T-helper 17 cell (primary cell): ENCODE measurements at regions not wholly inside any gene's neighbourhood (a gene's known extent, or its start where the extent isn't known, plus 50 kb on each side); places are given as distances from the start of the nearest gene placed in this dataset.
"Not testable (repeated sequence)": the region's sequence is repeated elsewhere in the genome, so short reads cannot be mapped to it uniquely, and the experiment has no call there.

Source experiments
- ATAC-seq: fragments of 150-1000 bp; cut with Tn5 transposase; 2 replicates; pipeline ENCODE4 v1.10.0; 2021; ENCODE audit warnings: mild to moderate bottlenecking, moderate library complexity
- DNase-seq, 3 donors: peaks; one replicate each; pipeline versions ENCODE4 v3.0.0 to v3.0.0-alpha.2; 2020 to 2021
- H3K9me3 ChIP-seq: one replicate; pipeline ENCODE4 v1.7.0; 2013; ENCODE audit warnings: low read length, mild to moderate bottlenecking; ENCODE audit not compliant: control insufficient read depth, poor library complexity, severe bottlenecking
- H3K27ac Mint-ChIP-seq: one replicate; pipeline ENCODE4 v1.8.0; 2022; ENCODE audit warnings: mild to moderate bottlenecking, moderate library complexity, mixed read lengths
- H3K27me3 Mint-ChIP-seq: one replicate; pipeline ENCODE4 v1.8.0; 2022; ENCODE audit warnings: mixed read lengths
- H3K36me3 Mint-ChIP-seq: one replicate; pipeline ENCODE4 v1.8.0; 2022; ENCODE audit warnings: low read depth, mixed read lengths
- H3K4me1 Mint-ChIP-seq: one replicate; pipeline ENCODE4 v1.8.0; 2022; ENCODE audit warnings: mild to moderate bottlenecking, mixed read lengths
- H3K4me3 Mint-ChIP-seq: one replicate; pipeline ENCODE4 v1.8.0; 2022; ENCODE audit warnings: mild to moderate bottlenecking, moderate library complexity, mixed read lengths

DNA sequence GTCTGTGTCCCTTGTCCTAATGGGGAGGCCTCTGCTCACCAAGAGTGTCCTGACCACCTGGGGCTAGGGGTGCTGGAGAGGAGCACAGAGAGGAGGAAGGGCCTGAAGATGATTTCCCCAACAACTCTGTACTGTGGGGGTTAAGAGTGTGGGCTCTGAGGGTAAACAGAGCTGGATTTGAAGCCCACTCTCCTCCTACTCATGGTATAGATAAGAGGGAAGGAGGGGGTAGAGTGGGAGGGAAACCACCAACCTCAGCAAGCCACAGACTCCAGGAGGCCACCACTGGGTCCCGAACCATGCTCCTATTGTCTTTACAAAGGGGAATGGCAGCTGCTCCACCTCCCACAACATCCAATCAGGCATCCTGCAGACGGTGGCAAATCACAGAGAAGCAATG is 103.6 kb upstream of the RNU6-1 start:
- Mint-ChIP-seq H3K27ac (no peak overlapping the region), H3K36me3 (peaks cover 4% of the 10 kb centered on the region), H3K27me3 (peaks cover 5% of the 10 kb centered on the region), H3K4me3 (no peak overlapping the region), H3K4me1 (peaks cover 9% of the 10 kb centered on the region)
- ATAC-seq, result no peak
- no peaks in the 10 kb centered on the region for H3K9me3 ChIP-seq
- no peak for DNase-seq

DNA sequence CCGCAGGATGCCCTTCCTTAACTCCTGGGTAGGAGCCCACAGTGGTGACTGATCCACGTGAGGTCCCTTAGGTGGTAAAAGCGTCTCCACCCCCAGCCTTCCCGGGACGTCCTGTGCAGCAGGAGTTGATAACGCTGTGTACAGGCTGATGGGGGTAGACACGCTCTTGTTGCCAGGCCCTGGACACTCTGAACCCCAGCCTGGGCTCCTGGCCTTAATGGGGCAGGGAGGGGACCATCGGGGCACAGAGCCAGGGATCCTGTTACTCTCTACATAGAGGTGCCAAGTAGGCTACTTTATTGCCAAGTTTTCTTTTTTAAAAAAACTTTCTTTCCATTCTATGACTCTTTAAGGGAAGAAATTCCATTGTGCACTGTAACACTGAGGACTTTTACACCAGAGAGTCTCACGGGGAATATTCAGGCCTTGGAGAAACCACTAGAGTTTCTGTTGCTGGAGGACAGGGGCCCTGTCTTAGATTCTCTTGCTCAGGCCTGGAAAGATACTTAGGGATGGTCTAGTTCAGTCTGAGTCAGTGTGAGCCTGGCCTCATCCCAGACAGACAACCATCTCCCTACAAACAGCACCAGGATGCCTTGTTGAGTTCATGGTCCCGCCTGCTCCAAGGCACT is 104.3 kb upstream of the RNU6-1 start:
- H3K36me3 Mint-ChIP-seq, result peaks cover 4% of the 10 kb centered on the region
- H3K4me1 Mint-ChIP-seq, result peaks cover 9% of the 10 kb centered on the region
- no peak overlapping the region for H3K4me3 Mint-ChIP-seq
- no peaks in the 10 kb centered on the region for H3K9me3 ChIP-seq
- no peak overlapping the region for H3K27ac Mint-ChIP-seq
- peaks cover 5% of the 10 kb centered on the region for H3K27me3 Mint-ChIP-seq
- ATAC-seq (no peak), DNase-seq (no peak)

- no peak for DNase-seq
- no peaks in the 10 kb centered on the region for H3K9me3 ChIP-seq
- Mint-ChIP-seq H3K27ac (no peak overlapping the region), H3K4me1 (peaks cover 9% of the 10 kb centered on the region), H3K27me3 (peaks cover 5% of the 10 kb centered on the region), H3K4me3 (no peak overlapping the region), H3K36me3 (peaks cover 3% of the 10 kb centered on the region)
- no peak for ATAC-seq
Observed at GRCh38 chr15:67945131-67945530, 105.3 kb upstream of the RNU6-1 start.

GRCh38 chr15:67945951-67946700 is 106.3 kb upstream of the RNU6-1 start:
- no peaks in the 10 kb centered on the region for H3K36me3 Mint-ChIP-seq
- H3K27ac Mint-ChIP-seq, result peak overlapping the region; percentile 57
- H3K27me3 Mint-ChIP-seq, result peaks cover 5% of the 10 kb centered on the region
- H3K4me1 Mint-ChIP-seq, result peaks cover 9% of the 10 kb centered on the region
- ATAC-seq (no peak), DNase-seq (no peak)
- H3K4me3 Mint-ChIP-seq, result peak overlapping the region; percentile 71
- no peaks in the 10 kb centered on the region for H3K9me3 ChIP-seq

- H3K4me3 Mint-ChIP-seq, result peak overlapping the region; percentile 71
- H3K4me1 Mint-ChIP-seq, result peaks cover 6% of the 10 kb centered on the region
- ATAC-seq (no peak), DNase-seq (no peak)
- no peaks in the 10 kb centered on the region for H3K36me3 Mint-ChIP-seq
- peaks cover 10% of the 10 kb centered on the region for H3K27me3 Mint-ChIP-seq
- peak overlapping the region; percentile 57 for H3K27ac Mint-ChIP-seq
- no peaks in the 10 kb centered on the region for H3K9me3 ChIP-seq
Observed at GRCh38 chr15:67946701-67947100, 106.9 kb upstream of the RNU6-1 start.

DNA sequence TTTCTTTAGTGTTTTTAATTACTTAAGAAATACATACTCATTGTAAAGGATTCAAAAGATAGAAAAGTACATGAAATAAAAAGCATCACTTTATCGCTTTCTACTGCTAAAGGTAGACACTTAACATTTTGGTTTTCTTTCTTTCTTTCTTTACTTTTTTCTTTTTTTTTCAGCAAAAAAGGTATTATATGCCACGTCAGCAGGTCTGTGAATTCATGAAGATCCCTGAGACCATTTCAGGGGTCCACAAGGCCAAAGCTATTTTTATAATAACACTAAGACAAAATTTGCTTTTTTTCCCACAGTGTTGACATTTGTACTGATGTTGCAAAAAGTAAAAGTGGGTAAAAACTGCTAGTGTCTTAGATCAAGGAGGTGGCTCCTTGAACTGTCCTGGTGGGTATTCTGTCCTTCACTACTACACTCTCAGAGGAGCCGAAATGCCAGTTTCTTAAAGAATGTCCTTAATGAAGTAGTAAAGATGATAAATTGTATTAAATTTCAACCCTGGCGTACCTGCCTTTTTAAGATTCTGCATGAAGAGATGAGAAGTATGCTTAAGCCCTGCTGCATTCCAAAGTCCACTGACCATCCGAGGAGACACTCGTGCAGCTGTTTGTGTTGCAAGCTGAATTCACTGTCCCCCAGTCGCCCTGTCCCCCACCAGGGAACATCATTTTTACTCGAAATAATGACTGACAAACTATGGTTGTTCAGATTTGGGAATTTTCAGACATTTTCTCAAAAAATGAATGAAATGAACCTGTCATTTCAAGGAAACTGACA is 106.7 kb upstream of the PIAS1 start:
- peaks cover 5% of the 10 kb centered on the region for H3K4me1 Mint-ChIP-seq
- no peaks in the 10 kb centered on the region for H3K9me3 ChIP-seq
- H3K27me3 Mint-ChIP-seq, result peaks cover 8% of the 10 kb centered on the region
- ATAC-seq, result no peak
- H3K4me3 Mint-ChIP-seq, result no peak overlapping the region
- no peak for DNase-seq
- H3K27ac Mint-ChIP-seq, result no peak overlapping the region
- no peaks in the 10 kb centered on the region for H3K36me3 Mint-ChIP-seq

- Mint-ChIP-seq H3K4me3 (no peak overlapping the region), H3K36me3 (no peaks in the 10 kb centered on the region), H3K27ac (no peak overlapping the region), H3K27me3 (peaks cover 8% of the 10 kb centered on the region), H3K4me1 (peaks cover 7% of the 10 kb centered on the region)
- H3K9me3 ChIP-seq, result no peaks in the 10 kb centered on the region
- DNase-seq, result no peak
- no peak for ATAC-seq
Observed at GRCh38 chr15:67948215-67948614, 105.9 kb upstream of the PIAS1 start.

DNA sequence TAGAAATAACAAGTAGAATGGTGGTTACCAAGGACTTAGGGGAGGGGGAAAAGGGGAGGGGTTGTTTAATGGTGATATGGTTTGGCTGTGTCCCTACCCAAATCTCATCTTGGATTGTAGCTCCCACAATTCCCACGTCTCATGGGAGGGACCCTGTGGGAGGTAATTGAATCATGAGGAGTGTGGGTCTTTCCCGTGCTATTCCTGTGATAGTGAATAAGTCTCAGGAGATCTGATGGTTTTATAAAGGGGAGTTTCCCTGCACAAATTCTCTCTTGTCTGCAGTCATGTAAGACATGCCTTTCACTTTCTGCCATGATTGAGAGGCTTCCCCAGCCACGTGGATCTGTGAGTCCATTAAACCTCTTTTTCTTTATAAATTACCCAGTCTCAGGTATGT is 102.9 kb upstream of the PIAS1 start:
- H3K4me1 Mint-ChIP-seq, H3K27me3 Mint-ChIP-seq, ATAC-seq, H3K9me3 ChIP-seq, H3K4me3 Mint-ChIP-seq, H3K36me3 Mint-ChIP-seq, DNase-seq, H3K27ac Mint-ChIP-seq: not testable (repeated sequence)

DNA sequence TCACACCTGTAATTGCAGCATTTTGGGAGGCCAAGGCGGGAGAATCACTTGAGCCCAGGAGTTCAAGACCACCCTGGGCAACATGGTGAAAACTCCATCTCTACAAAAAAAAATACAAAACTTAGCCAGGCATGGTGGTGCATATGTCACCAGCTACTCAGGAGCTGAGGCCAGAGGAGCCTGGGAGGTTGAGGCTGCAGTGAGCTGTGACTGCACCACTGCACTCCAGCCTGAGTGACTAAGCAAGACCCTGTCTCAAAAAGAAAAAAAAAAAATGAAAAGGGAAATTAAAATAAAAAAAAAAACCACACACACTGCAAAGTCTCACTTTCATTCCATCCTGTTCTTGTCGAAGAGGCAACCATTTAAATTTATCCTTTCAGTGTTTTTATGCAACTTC is 100.8 kb upstream of the PIAS1 start:
- no peak overlapping the region for H3K4me3 Mint-ChIP-seq
- DNase-seq (no peak), ATAC-seq (no peak)
- H3K9me3 ChIP-seq, result no peaks in the 10 kb centered on the region
- peaks cover 2% of the 10 kb centered on the region for H3K4me1 Mint-ChIP-seq
- peaks cover 15% of the 10 kb centered on the region for H3K27me3 Mint-ChIP-seq
- no peak overlapping the region for H3K27ac Mint-ChIP-seq
- H3K36me3 Mint-ChIP-seq, result no peaks in the 10 kb centered on the region

DNA sequence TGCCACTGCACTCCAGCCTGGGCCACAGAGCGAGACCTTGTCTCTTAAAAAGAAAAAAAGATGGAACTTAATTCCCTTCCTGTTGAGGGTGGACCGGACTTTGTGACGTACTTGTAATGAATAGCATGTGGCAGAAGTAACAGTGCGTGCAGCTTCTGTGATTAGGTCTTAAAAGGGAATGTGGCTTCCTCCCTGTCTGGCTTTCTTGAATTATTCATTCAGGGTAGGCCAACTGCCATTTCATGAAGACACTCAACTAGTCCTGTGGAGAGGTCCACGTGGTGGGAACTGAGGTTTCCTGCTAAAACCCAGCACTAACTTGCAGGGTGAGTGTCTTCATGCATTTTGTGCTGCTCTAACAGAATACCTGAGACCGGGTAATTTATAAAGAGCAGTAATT is 98.9 kb upstream of the PIAS1 start:
- H3K4me1 Mint-ChIP-seq, result peaks cover 2% of the 10 kb centered on the region
- H3K4me3 Mint-ChIP-seq, result no peak overlapping the region
- no peaks in the 10 kb centered on the region for H3K9me3 ChIP-seq
- H3K27me3 Mint-ChIP-seq, result peaks cover 28% of the 10 kb centered on the region
- DNase-seq (no peak), ATAC-seq (no peak)
- no peak overlapping the region for H3K27ac Mint-ChIP-seq
- H3K36me3 Mint-ChIP-seq, result no peaks in the 10 kb centered on the region

- ATAC-seq (no peak), DNase-seq (no peak)
- Mint-ChIP-seq H3K27me3 (peaks cover 23% of the 10 kb centered on the region), H3K36me3 (no peaks in the 10 kb centered on the region), H3K4me3 (no peak overlapping the region), H3K27ac (no peak overlapping the region), H3K4me1 (peaks cover 4% of the 10 kb centered on the region)
- no peaks in the 10 kb centered on the region for H3K9me3 ChIP-seq
Observed at GRCh38 chr15:67957435-67958132, 96.5 kb upstream of the PIAS1 start.

GRCh38 chr15:67967871-67968431 is 86.2 kb upstream of the PIAS1 start:
- H3K4me1 Mint-ChIP-seq, result no peaks in the 10 kb centered on the region
- peak overlapping the region; percentile 36 for H3K4me3 Mint-ChIP-seq
- DNase-seq, result no peak
- peaks cover 71% of the 10 kb centered on the region for H3K27me3 Mint-ChIP-seq
- peaks cover 2% of the 10 kb centered on the region for H3K36me3 Mint-ChIP-seq
- ATAC-seq, result no peak
- no peak overlapping the region for H3K27ac Mint-ChIP-seq
- no peaks in the 10 kb centered on the region for H3K9me3 ChIP-seq

GRCh38 chr15:67968564-67968963 is 85.6 kb upstream of the PIAS1 start:
- peaks cover 67% of the 10 kb centered on the region for H3K27me3 Mint-ChIP-seq
- DNase-seq (no peak), ATAC-seq (no peak)
- no peaks in the 10 kb centered on the region for H3K9me3 ChIP-seq
- no peak overlapping the region for H3K4me3 Mint-ChIP-seq
- no peak overlapping the region for H3K27ac Mint-ChIP-seq
- H3K4me1 Mint-ChIP-seq, result no peaks in the 10 kb centered on the region
- peaks cover 2% of the 10 kb centered on the region for H3K36me3 Mint-ChIP-seq
